ENCODE measurements at regions not wholly inside any gene's neighbourhood (a gene's known extent, or its start where the extent isn't known, plus 50 kb on each side); places are given as distances from the start of the nearest gene placed in this dataset.

- Histone ChIP-seq H3K9me3 (ENCODE audit: low read depth) (no peaks in the 10 kb centered on the region), H3K27me3 (no peaks in the 10 kb centered on the region), H2AFZ (no peak overlapping the region), H3K79me2 (no peaks in the 10 kb centered on the region), H3K36me3 (replicated peaks; ENCODE audit: insufficient read depth, low read depth) (no peaks in the 10 kb centered on the region), H3K4me1 (ENCODE audit: insufficient read depth) (no peaks in the 10 kb centered on the region), H3K4me3 (no peak overlapping the region), H3K4me2 (no peak overlapping the region), H4K20me1 (ENCODE audit: insufficient read depth, poor library complexity, severe bottlenecking) (no peaks in the 10 kb centered on the region), H3K27ac (no peak overlapping the region), H3K9me2 (replicated peaks; ENCODE audit: insufficient read depth) (no peaks in the 10 kb centered on the region)
- TF ChIP-seq CTCF (IDR thresholded peaks at IDR 0.05; ENCODE audit: poor library complexity) (peak; percentile 21), EZH2phosphoT487 (IDR thresholded peaks at IDR 0.05; ENCODE audit: low read depth, severe bottlenecking, unreplicated experiment) (no peak)
- WGBS (ENCODE audit: low lambda C conversion rate, missing lambda C conversion rate), result 84% methylated on average over 3 of the region's 3 CpGs
- no peak for DNase-seq (ENCODE audit: low spot score)
These were observed 74.8 kb upstream of the PDE4B start for GRCh38 chr1:65717815-65718454.

- H4K20me1 ChIP-seq (ENCODE audit: insufficient read depth, poor library complexity, severe bottlenecking), result no peaks in the 10 kb centered on the region
- H2AFZ ChIP-seq, result no peak overlapping the region
- no peaks in the 10 kb centered on the region for H3K27me3 ChIP-seq
- TF ChIP-seq EZH2phosphoT487 (IDR thresholded peaks at IDR 0.05; ENCODE audit: low read depth, severe bottlenecking, unreplicated experiment) (no peak), EZH2 (IDR thresholded peaks at IDR 0.05; ENCODE audit: borderline replicate concordance) (no peak), CTCF (IDR thresholded peaks at IDR 0.05; ENCODE audit: poor library complexity) (no peak)
- no peak for DNase-seq (ENCODE audit: low spot score)
- no peaks in the 10 kb centered on the region for H3K9me3 ChIP-seq (ENCODE audit: low read depth)
- no peak overlapping the region for H3K4me3 ChIP-seq
- WGBS (ENCODE audit: low lambda C conversion rate, missing lambda C conversion rate), result 86% methylated on average over 5 of the region's 5 CpGs
- no peak overlapping the region for H3K4me2 ChIP-seq
- no peaks in the 10 kb centered on the region for H3K79me2 ChIP-seq
- H3K9me2 ChIP-seq (replicated peaks; ENCODE audit: insufficient read depth), result no peaks in the 10 kb centered on the region
- no peak overlapping the region for H3K27ac ChIP-seq
- H3K36me3 ChIP-seq (replicated peaks; ENCODE audit: insufficient read depth, low read depth), result no peaks in the 10 kb centered on the region
- H3K4me1 ChIP-seq (ENCODE audit: insufficient read depth), result no peaks in the 10 kb centered on the region
These were observed 73.3 kb upstream of the PDE4B start for GRCh38 chr1:65719391-65719790.

GRCh38 chr1:65722461-65722860 is 70.2 kb upstream of the PDE4B start:
- DNase-seq (ENCODE audit: low spot score), result no peak
- 92% methylated on average over 5 of the region's 5 CpGs for WGBS (ENCODE audit: low lambda C conversion rate, missing lambda C conversion rate)
- Histone ChIP-seq H3K27ac (no peak overlapping the region), H3K4me2 (no peak overlapping the region), H4K20me1 (ENCODE audit: insufficient read depth, poor library complexity, severe bottlenecking) (no peaks in the 10 kb centered on the region), H3K27me3 (no peaks in the 10 kb centered on the region), H3K9me3 (ENCODE audit: low read depth) (no peaks in the 10 kb centered on the region), H3K79me2 (no peaks in the 10 kb centered on the region), H3K4me3 (no peak overlapping the region), H3K4me1 (ENCODE audit: insufficient read depth) (no peaks in the 10 kb centered on the region), H3K36me3 (replicated peaks; ENCODE audit: insufficient read depth, low read depth) (no peaks in the 10 kb centered on the region), H2AFZ (no peak overlapping the region), H3K9me2 (replicated peaks; ENCODE audit: insufficient read depth) (no peaks in the 10 kb centered on the region)
- no peak for TF ChIP-seq CTCF (IDR thresholded peaks at IDR 0.05; ENCODE audit: poor library complexity)
- no peak for TF ChIP-seq EZH2 (IDR thresholded peaks at IDR 0.05; ENCODE audit: borderline replicate concordance)
- no peak for TF ChIP-seq EZH2phosphoT487 (IDR thresholded peaks at IDR 0.05; ENCODE audit: low read depth, severe bottlenecking, unreplicated experiment)

- Histone ChIP-seq H3K36me3 (replicated peaks; ENCODE audit: insufficient read depth, low read depth) (no peaks in the 10 kb centered on the region), H3K4me3 (no peak overlapping the region), H3K79me2 (no peaks in the 10 kb centered on the region), H3K4me2 (no peak overlapping the region), H3K27ac (no peak overlapping the region), H4K20me1 (ENCODE audit: insufficient read depth, poor library complexity, severe bottlenecking) (no peaks in the 10 kb centered on the region), H3K9me2 (replicated peaks; ENCODE audit: insufficient read depth) (no peaks in the 10 kb centered on the region), H3K27me3 (no peaks in the 10 kb centered on the region), H2AFZ (no peak overlapping the region), H3K4me1 (ENCODE audit: insufficient read depth) (no peaks in the 10 kb centered on the region), H3K9me3 (ENCODE audit: low read depth) (no peaks in the 10 kb centered on the region)
- no peak for DNase-seq (ENCODE audit: low spot score)
- TF ChIP-seq EZH2 (IDR thresholded peaks at IDR 0.05; ENCODE audit: borderline replicate concordance), result no peak
- TF ChIP-seq EZH2phosphoT487 (IDR thresholded peaks at IDR 0.05; ENCODE audit: low read depth, severe bottlenecking, unreplicated experiment), result no peak
- no peak for TF ChIP-seq CTCF (IDR thresholded peaks at IDR 0.05; ENCODE audit: poor library complexity)
These were observed 68.5 kb upstream of the PDE4B start for GRCh38 chr1:65724151-65724550.

Measured in hepatocyte (in vitro differentiated cells).